Ovary (tissue), 7 donors: ENCODE measurements at regions not wholly inside any gene's neighbourhood (a gene's known extent, or its start where the extent isn't known, plus 50 kb on each side); places are given as distances from the start of the nearest gene placed in this dataset.
"Not testable (repeated sequence)": the region's sequence is repeated elsewhere in the genome, so short reads cannot be mapped to it uniquely, and the experiment has no call there.

ENCODE experiments used
- DNase-seq, 5 donors: peaks; one replicate each; pipeline ENCODE4 v3.0.0-alpha.2; 2019 to 2020
- H3K27ac ChIP-seq, 2 donors: fragments of 200-600 bp; one replicate each; pipeline versions ENCODE4 v1.5.1 to v1.8.0; 2019 to 2022
- H3K27me3 ChIP-seq: fragments of 200-600 bp; one replicate; pipeline ENCODE4 v1.8.0; 2022
- H3K36me3 ChIP-seq: fragments of 200-600 bp; sonication (generic); one replicate; pipeline ENCODE4 v1.5.1; 2019
- H3K4me1 ChIP-seq: one replicate; pipeline ENCODE4 v1.8.1; 2013; ENCODE audit warnings: mild to moderate bottlenecking, moderate library complexity; ENCODE audit not compliant: insufficient read depth
- H3K4me3 ChIP-seq: fragments of 200-600 bp; sonication (generic); one replicate; pipeline ENCODE4 v1.5.1; 2017
- H3K9me3 ChIP-seq, 2 donors: fragments of 200-600 bp in 1 of 2; sonication (generic) in 1 of 2; one replicate each; pipeline versions ENCODE4 v1.5.1 to v1.8.1; 2013 to 2019; ENCODE audit warnings: mild to moderate bottlenecking in 1 of 2, moderate library complexity in 1 of 2
- CTCF ChIP-seq, 3 donors: fragments of 450-650 bp in 2 of 3; fragments of 200-600 bp in 1 of 3; IDR thresholded peaks; one replicate each; pipeline versions ENCODE4 v1.5.1 to v1.8.0; 2016 to 2022; ENCODE audit warnings: antibody characterized with exemption in 3 of 3, mild to moderate bottlenecking in 1 of 3
- EP300 ChIP-seq: sonication (generic); formaldehyde crosslinking; IDR thresholded peaks from one replicate; pipeline ENCODE4 v1.6.1; 2017; ENCODE audit warnings: antibody characterized with exemption
- POLR2A ChIP-seq: fragments of 450-650 bp; IDR thresholded peaks from one replicate; pipeline ENCODE4 v1.6.1; 2017; ENCODE audit warnings: antibody characterized with exemption, mild to moderate bottlenecking, moderate library complexity
- WGBS, 3 donors: extraction: QIAGEN DNeasy Blood & Tissue Kit in 1 of 3; methylation state at CpG; one replicate each; pipeline versions ENCODE4 v1.1.5 to v1.1.7; 2013 to 2017; 5-methylcytosine and 5-hydroxymethylcytosine counted together
- intact Hi-C, 4 donors: fragments of 100-400 bp; cut with DNase I; formaldehyde crosslinking; loops; one replicate each; pipeline versions ENCODE4 v1.11.0 to v1.15.1; 2022 to 2023
- donor health status: DM: no; HTN: no; CAD: no; lungs with moderate emphysema.
- donor health status: DM: no; HTN: no; CAD: no.
- donor health status: Bipolar disorder and iron deficiency.
- donor health status: DM: no; HTN: no; CAD: no.
- donor health status: DM: yes; HTN: yes; CAD: no.

GRCh38 chr12:67107235-67107634 lies 161.9 kb upstream of the CAND1 start:
- Histone ChIP-seq H3K4me3 (no peak overlapping the region), H3K4me1 (no peaks in the 10 kb centered on the region), H3K27me3 (no peaks in the 10 kb centered on the region), H3K9me3 (no peaks in the 10 kb centered on the region), H3K27ac (no peak overlapping the region), H3K36me3 (no peaks in the 10 kb centered on the region)
- TF ChIP-seq CTCF (IDR thresholded peaks at IDR 0.05) (no peak), EP300 (no peak), POLR2A (no peak)
- 73 to 82% (median 78%) methylated on average over 1 of the region's 1 CpG for WGBS, 3 donors
- intact Hi-C loops, result no loop called here
- DNase-seq, result no peak

DNA sequence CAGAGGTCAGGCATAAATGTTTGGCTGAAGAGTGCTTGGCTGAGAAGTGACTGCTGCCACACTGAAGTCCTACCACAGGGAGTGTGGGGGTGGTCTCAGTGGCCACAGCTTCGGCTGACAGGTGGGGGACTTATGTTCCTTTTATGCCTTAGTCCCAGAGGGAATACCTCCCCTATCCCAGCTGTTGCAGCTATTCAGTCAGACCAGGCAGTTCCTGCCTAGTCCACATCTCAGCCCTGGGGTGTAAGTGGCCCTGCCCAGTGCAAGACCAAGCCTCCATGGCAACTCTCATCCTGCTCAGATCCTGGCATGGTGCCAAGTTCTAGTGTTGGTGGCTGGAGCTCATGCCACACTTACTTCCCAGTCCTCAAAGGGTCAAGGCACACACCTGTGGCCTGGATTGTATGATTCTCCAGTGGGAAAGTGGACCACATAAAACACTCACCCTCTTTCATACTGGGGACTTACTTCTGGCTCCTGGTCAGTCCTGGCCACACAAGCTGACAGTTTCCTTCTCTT lies 161.3 kb upstream of the CAND1 start:
- peak in 1 of 5 donors; percentile 18 for DNase-seq
- 85 to 94% (median 88%) methylated on average over 1 of the region's 1 CpG for WGBS, 3 donors
- Histone ChIP-seq H3K27me3 (no peaks in the 10 kb centered on the region), H3K4me3 (no peak overlapping the region), H3K27ac (no peak overlapping the region), H3K4me1 (no peaks in the 10 kb centered on the region), H3K9me3 (no peaks in the 10 kb centered on the region), H3K36me3 (no peaks in the 10 kb centered on the region)
- intact Hi-C loops, result no loop called here
- TF ChIP-seq CTCF (IDR thresholded peaks at IDR 0.05) (no peak), POLR2A (no peak)

- not testable (repeated sequence) for H3K4me1 ChIP-seq, H3K4me3 ChIP-seq, H3K9me3 ChIP-seq, H3K27me3 ChIP-seq, H3K27ac ChIP-seq, DNase-seq, H3K36me3 ChIP-seq
- WGBS, 3 donors, result 89 to 98% (median 94%) methylated on average over 2 of the region's 2 CpGs
- intact Hi-C loops, result loop anchor here in 1 of 4 donors (5.0 kb wide), 1 partner anchor 158 kb away; no protein-coding TSS in a partner anchor
Observed at GRCh38 chr12:67110345-67110744, 158.8 kb upstream of the CAND1 start.

DNA sequence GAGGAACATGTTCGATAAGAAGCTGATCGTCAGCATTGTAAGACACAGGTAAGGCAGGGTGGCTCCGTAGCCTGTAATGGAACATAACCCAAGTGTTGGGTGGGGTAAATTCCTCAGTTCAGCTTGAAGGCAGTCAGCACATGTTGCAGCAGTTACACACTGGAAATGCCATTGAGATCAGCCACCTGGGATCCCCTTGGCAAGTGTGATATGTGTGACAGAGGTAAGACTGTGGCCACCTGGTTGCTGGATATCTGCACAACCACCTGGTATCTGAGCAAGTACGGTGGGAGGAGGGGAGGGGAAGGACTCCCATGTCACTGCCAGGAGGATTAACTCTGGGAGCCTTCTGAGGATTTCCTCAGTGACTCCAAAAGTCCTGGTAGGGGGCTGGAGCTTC lies 158.0 kb upstream of the CAND1 start:
- H3K27me3 ChIP-seq, result no peaks in the 10 kb centered on the region
- intact Hi-C loops, result loop anchor here in 1 of 4 donors (5.0 kb wide), 1 partner anchor 159 kb away; no protein-coding TSS in a partner anchor
- H3K9me3 ChIP-seq, result no peaks in the 10 kb centered on the region
- H3K4me1 ChIP-seq, result no peaks in the 10 kb centered on the region
- H3K4me3 ChIP-seq, result no peak overlapping the region
- no peak for DNase-seq
- WGBS, 3 donors, result 59 to 73% (median 64%) methylated on average over 4 of the region's 4 CpGs
- TF ChIP-seq EP300, result no peak
- no peaks in the 10 kb centered on the region for H3K36me3 ChIP-seq
- no peak overlapping the region for H3K27ac ChIP-seq

DNA sequence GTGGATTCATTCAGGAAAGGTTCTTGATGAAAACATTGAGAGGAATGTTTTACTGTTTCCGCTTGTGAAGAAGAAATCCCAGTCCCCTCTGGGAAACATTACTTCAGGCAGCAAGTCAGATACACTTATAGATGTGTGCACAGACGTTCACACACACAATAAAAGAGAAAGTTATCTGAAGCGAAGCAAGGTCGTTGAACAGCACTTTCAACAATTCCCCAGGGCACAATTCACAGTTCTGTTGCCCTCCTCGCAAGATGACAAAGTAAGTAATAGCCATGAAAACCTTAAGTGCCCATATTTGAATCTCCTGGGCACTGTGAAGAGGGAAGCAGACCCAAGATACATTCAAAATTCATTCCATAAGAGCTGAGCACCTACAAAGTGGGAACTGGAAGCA lies 156.6 kb upstream of the CAND1 start:
- H3K4me1 ChIP-seq, result no peaks in the 10 kb centered on the region
- no peaks in the 10 kb centered on the region for H3K9me3 ChIP-seq
- intact Hi-C loops, result loop anchor here in 1 of 4 donors (5.0 kb wide), 1 partner anchor 160 kb away; no protein-coding TSS in a partner anchor
- H3K27ac ChIP-seq, result no peak overlapping the region
- H3K27me3 ChIP-seq, result no peaks in the 10 kb centered on the region
- H3K4me3 ChIP-seq, result no peak overlapping the region
- WGBS, 3 donors, result 72 to 74% (median 72%) methylated on average over 5 of the region's 5 CpGs
- H3K36me3 ChIP-seq, result no peaks in the 10 kb centered on the region
- no peak for DNase-seq
- TF ChIP-seq CTCF (IDR thresholded peaks at IDR 0.05) (no peak), POLR2A (no peak), EP300 (no peak)
